Psoas muscle (tissue), 7 donors: ENCODE measurements at regions not wholly inside any gene's neighbourhood (a gene's known extent, or its start where the extent isn't known, plus 50 kb on each side); places are given as distances from the start of the nearest gene placed in this dataset.

ENCODE experiments used
- ATAC-seq, 4 donors: fragments of 200-7000 bp; cut with Tn5 transposase; one replicate each; pipeline ENCODE4 v1.9.1; 2020; ENCODE audit warnings: moderate library complexity in 3 of 4, mild to moderate bottlenecking in 2 of 4
- DNase-seq, 2 donors: peaks; one replicate each; pipeline ENCODE4 v3.0.0-alpha.2; 2020
- H3K27ac ChIP-seq: fragments of 200-600 bp; one replicate; pipeline ENCODE4 v1.8.0; 2022
- H3K27me3 ChIP-seq, 3 donors: fragments of 200-600 bp in 1 of 3; one replicate each; pipeline versions ENCODE4 v1.6.1 to v1.8.0; 2013 to 2022; ENCODE audit warnings: low read length in 2 of 3, mild to moderate bottlenecking in 2 of 3, moderate library complexity in 1 of 3; ENCODE audit not compliant: insufficient read depth in 3 of 3
- H3K36me3 ChIP-seq, 2 donors: fragments of 200-600 bp in 1 of 2; one replicate each; pipeline versions ENCODE4 v1.6.1 to v1.8.0; 2013 to 2022; ENCODE audit warnings: low read depth in 1 of 2, mild to moderate bottlenecking in 1 of 2, moderate library complexity in 1 of 2; ENCODE audit not compliant: insufficient read depth in 1 of 2
- H3K4me1 ChIP-seq: fragments of 200-600 bp; one replicate; pipeline ENCODE4 v1.8.0; 2022
- H3K4me3 ChIP-seq: fragments of 200-600 bp; one replicate; pipeline ENCODE4 v1.8.0; 2022; ENCODE audit warnings: mild to moderate bottlenecking
- H3K9me3 ChIP-seq: fragments of 200-600 bp; one replicate; pipeline ENCODE4 v1.8.0; 2022
- WGBS, 3 donors: extraction: QIAGEN DNeasy Blood & Tissue Kit; methylation state at CpG; one replicate each; pipeline versions ENCODE4 v1.1.6 to v1.1.7; 2013; 5-methylcytosine and 5-hydroxymethylcytosine counted together
- intact Hi-C, 2 donors: fragments of 100-400 bp; cut with DNase I; formaldehyde crosslinking; loops; one replicate each; pipeline versions ENCODE4 v1.11.0 to v1.14.2; 2022
- TF ChIP-seq, protein P1 (sequence below): fragments of 200-600 bp; IDR thresholded peaks from one replicate; pipeline ENCODE4 v1.8.0; 2022; ENCODE audit warnings: antibody characterized with exemption
- donor health status: healthy with polysubstance abuse.
- donor health status: DM: no; HTN: no; CAD: no; lungs with moderate emphysema.
- donor health status: Bipolar disorder and iron deficiency.
- donor health status: healthy.
- donor health status: DM: yes; HTN: yes; CAD: no.
- donor health status: DM: no; HTN: no; CAD: no.
- donor health status: DM: yes; HTN: yes; CAD: no.

DNA sequence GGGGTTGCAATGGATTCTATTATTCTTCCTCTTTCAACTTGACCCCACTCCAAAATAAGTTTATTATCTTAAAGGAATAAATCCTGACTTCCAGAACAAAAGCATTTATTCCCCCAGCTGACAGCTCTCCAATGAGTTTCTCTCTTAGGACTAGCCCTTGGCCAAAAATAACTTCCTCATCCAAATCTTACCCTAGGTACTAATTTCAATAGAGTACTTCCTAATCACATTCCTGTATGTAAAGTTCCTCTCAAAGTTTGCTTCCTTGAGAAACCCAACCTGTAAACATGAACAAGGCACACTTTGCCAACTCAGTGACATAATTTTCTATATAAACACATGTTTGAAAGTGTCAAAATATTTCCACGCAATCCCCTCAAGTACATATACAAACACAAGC, 671.2 kb upstream of the GALNTL6 start:
- TF ChIP-seq, protein P1, sequence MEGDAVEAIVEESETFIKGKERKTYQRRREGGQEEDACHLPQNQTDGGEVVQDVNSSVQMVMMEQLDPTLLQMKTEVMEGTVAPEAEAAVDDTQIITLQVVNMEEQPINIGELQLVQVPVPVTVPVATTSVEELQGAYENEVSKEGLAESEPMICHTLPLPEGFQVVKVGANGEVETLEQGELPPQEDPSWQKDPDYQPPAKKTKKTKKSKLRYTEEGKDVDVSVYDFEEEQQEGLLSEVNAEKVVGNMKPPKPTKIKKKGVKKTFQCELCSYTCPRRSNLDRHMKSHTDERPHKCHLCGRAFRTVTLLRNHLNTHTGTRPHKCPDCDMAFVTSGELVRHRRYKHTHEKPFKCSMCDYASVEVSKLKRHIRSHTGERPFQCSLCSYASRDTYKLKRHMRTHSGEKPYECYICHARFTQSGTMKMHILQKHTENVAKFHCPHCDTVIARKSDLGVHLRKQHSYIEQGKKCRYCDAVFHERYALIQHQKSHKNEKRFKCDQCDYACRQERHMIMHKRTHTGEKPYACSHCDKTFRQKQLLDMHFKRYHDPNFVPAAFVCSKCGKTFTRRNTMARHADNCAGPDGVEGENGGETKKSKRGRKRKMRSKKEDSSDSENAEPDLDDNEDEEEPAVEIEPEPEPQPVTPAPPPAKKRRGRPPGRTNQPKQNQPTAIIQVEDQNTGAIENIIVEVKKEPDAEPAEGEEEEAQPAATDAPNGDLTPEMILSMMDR: no peak
- no peak for DNase-seq
- Histone ChIP-seq H3K4me3 (no peak overlapping the region), H3K27me3 (no peaks in the 10 kb centered on the region), H3K9me3 (no peaks in the 10 kb centered on the region), H3K27ac (no peak overlapping the region), H3K4me1 (no peaks in the 10 kb centered on the region), H3K36me3 (no peaks in the 10 kb centered on the region)
- no peak for ATAC-seq
- 80 to 84% (median 81%) methylated on average over 1 of the region's 1 CpG for WGBS, 3 donors
- intact Hi-C loops: no loop called here

DNA sequence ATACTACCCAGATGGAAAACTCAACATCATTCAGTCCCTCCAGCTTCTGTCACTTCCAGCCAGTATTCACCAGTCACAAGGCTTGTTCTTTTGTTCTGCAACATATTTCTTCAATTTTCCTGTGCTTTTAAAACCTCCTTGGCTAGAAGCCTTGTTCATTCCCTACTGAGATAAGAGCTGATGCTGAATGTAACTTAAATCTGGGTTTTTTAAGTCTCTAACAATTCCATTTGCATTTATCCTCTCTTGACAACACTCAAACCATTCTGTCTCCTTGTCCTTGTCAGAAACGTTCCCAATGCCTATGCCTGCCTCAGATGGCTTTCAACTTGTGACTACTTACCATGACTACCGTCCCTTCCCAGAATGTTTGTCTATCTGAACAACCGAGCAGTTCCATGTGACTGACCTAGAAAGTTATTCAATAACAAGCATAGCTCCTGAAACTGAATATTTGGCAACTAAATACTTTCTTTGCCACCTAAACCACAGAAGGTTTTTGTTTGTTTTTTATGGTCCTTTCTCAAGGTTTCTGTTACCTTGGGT, 682.9 kb upstream of the GALNTL6 start:
- TF ChIP-seq, protein P1: no peak
- H3K27ac ChIP-seq: no peak overlapping the region
- H3K9me3 ChIP-seq: no peaks in the 10 kb centered on the region
- no peaks in the 10 kb centered on the region for H3K27me3 ChIP-seq
- H3K4me1 ChIP-seq: no peaks in the 10 kb centered on the region
- intact Hi-C loops: no loop called here
- DNase-seq (no peak), ATAC-seq (no peak)
- WGBS, 3 donors: 22 to 34% (median 24%) methylated on average over 3 of the region's 3 CpGs
- H3K4me3 ChIP-seq: no peak overlapping the region
- H3K36me3 ChIP-seq: no peaks in the 10 kb centered on the region

DNA sequence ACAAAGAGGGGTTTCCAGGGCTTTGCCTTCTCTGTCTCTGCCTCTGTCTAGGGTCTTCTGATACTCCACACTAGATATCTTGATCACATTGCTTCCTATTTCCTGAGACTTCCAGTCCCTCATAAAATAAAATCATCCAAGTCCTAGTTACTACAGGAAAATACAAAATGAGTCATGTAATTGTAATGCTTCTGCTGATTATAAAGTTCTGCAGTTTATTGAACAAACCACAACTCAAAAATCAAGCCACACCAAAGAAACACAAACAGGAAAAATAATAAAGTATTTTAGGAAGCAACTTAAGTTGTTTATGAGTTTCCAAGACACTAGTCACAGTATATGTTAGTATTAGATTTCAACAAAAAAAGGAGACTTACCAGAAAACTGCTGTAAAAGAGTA, 695.1 kb upstream of the GALNTL6 start:
- no peaks in the 10 kb centered on the region for H3K36me3 ChIP-seq
- ATAC-seq: no peak
- no peaks in the 10 kb centered on the region for H3K27me3 ChIP-seq
- no peak for DNase-seq
- no peaks in the 10 kb centered on the region for H3K4me1 ChIP-seq
- TF ChIP-seq, protein P1: no peak
- H3K27ac ChIP-seq: no peak overlapping the region
- no peaks in the 10 kb centered on the region for H3K9me3 ChIP-seq
- intact Hi-C loops: no loop called here
- no peak overlapping the region for H3K4me3 ChIP-seq

DNA sequence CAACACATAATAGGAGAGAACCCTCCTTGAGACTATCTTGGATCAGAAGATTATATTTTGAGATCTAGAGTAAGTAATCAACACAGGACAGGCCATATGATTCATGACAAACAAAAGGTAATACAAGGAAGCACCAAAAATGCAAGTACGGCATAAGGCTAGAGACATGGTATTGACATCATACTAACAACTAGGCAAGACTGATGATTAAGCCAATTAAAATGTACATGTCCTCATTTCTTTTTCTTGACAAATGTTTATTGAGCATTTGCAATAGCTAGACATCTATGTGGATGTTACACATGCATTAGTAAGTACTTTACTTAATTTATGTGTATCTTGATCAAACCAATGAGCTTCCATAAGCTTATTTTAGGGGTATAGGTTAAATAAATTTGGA, 695.7 kb upstream of the GALNTL6 start:
- WGBS, 3 donors: 94 to 97% (median 95%) methylated on average over 1 of the region's 1 CpG
- no peak for ATAC-seq
- intact Hi-C loops: no loop called here

DNA sequence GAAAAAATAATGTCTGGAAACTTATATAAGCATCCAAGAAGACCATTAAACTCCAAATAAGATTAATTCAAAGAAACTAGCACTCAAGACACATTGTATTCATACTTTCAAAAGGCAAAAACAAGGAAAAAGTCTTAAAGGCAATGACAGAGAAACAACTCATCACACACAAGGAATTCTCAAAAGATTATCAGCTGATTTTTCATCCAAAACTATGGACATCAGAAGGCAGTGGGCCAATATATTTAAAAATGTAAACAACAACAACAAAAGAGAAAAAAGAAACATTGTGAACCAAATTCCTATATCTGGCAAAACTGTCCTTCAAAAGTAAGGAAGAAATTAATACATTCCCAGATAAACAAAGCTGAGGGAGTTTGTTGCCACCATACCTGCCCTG, 711.4 kb upstream of the GALNTL6 start:
- H3K27me3 ChIP-seq: no peaks in the 10 kb centered on the region
- intact Hi-C loops: no loop called here
- TF ChIP-seq, protein P1: no peak
- no peak for ATAC-seq
- DNase-seq: no peak
- no peak overlapping the region for H3K4me3 ChIP-seq
- H3K4me1 ChIP-seq: no peaks in the 10 kb centered on the region
- no peaks in the 10 kb centered on the region for H3K9me3 ChIP-seq
- H3K27ac ChIP-seq: no peak overlapping the region
- H3K36me3 ChIP-seq: no peaks in the 10 kb centered on the region

More for the DNA sequence above, 695.7 kb upstream of the GALNTL6 start:
- H3K36me3 ChIP-seq: no peaks in the 10 kb centered on the region
- no peak for DNase-seq
- H3K4me1 ChIP-seq: no peaks in the 10 kb centered on the region
- H3K4me3 ChIP-seq: no peak overlapping the region
- H3K27me3 ChIP-seq: no peaks in the 10 kb centered on the region
- TF ChIP-seq, protein P1: no peak
- H3K9me3 ChIP-seq: no peaks in the 10 kb centered on the region
- no peak overlapping the region for H3K27ac ChIP-seq
